ENCODE measurements at regions not wholly inside any gene's neighbourhood (a gene's known extent, or its start where the extent isn't known, plus 50 kb on each side); places are given as distances from the start of the nearest gene placed in this dataset.

DNA sequence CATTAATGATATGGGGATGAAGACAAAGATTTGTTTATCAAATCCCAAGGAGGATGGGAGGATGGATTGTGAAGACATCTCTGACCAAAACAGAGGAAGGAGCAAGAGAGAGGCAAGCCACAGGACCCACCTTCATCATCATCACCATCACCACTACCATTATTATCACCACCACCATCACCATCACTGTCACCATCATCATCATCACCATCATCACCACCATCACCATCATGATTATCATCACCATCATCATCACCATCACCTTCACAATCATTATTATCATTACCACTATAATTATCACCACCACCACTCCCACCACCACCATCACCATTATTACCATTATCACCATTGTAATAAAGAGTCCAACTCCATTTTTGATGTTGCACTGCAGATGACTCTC lies 482.5 kb downstream of the PTPRU start:
- H3K27me3 Mint-ChIP-seq: peaks cover 10% of the 10 kb centered on the region
- peaks cover 4% of the 10 kb centered on the region for H3K36me3 Mint-ChIP-seq
- H3K4me1 Mint-ChIP-seq: no peaks in the 10 kb centered on the region
- no peak overlapping the region for H3K27ac Mint-ChIP-seq
- ATAC-seq (ENCODE audit: low read depth) (no peak), DNase-seq (ENCODE audit: low spot score in 2 of 2) (no peak)
- peaks cover 18% of the 10 kb centered on the region for H3K9me3 Mint-ChIP-seq
- H3K4me3 Mint-ChIP-seq: no peak overlapping the region

DNA sequence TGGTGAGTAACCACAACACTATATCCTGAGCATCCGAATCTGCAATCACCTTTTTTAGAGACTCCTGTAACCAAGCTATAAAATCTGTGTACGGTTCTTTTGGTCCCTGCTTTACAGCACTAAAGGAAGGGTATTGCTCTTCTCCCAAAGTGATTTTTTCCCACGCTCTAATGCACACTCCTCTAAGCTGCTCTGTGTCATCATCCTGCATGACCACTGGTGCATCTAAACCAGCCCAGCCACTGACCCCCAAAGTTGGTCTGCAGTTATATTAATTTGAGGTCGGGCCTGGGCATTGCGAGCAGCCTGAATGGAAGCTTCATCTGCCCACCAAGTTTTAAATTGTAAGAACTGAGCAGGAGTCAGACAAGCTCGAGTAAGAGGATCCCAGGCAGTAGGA lies 480.0 kb downstream of the PTPRU start:
- Mint-ChIP-seq H3K9me3 (peaks cover 10% of the 10 kb centered on the region), H3K36me3 (peaks cover 2% of the 10 kb centered on the region), H3K4me3 (no peak overlapping the region), H3K4me1 (no peaks in the 10 kb centered on the region), H3K27ac (no peak overlapping the region), H3K27me3 (peaks cover 16% of the 10 kb centered on the region)
- ATAC-seq (ENCODE audit: low read depth): no peak
- DNase-seq (ENCODE audit: low spot score in 2 of 2): no peak

DNA sequence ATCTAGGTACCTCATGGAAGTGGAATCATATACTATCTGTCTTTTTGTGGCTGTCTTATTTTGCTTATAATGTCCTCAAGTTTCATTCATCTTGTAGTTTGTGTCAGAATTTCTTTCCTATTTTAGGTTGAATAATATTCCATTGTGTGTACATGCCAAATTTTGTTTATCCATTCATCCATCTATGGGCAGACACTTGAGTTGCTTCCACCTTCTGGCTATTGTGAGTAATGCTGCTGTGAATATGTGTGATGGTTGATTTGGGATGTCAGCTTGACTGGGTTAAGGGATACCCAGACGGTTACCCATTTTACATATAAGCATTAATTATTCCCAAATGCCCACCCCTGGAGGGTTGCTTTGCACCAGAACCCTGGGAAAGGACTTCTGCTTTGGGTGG lies 477.5 kb downstream of the PTPRU start:
- no peak for DNase-seq (ENCODE audit: low spot score in 2 of 2)
- Mint-ChIP-seq H3K4me1 (no peaks in the 10 kb centered on the region), H3K36me3 (no peaks in the 10 kb centered on the region)

DNA sequence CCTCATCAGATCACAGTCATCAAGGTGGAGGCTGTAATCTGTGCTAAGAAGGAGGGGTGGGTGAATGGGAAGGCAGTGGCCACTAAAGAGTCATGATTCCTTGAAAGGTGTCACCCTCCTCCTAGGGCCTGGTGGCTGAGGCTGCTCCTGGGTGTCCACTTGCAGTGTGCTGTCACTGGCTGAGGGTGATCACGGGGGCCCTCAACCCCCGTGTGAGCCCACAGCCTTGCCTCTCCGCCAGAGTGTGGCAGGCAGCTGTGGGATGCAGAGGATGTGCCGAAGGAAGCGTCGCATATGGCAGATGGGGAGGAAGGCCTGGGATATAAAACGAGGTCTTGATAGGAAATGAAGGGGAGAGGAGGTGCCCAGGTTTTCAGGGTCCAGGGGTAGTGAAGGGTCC lies 476.5 kb downstream of the PTPRU start:
- ATAC-seq (ENCODE audit: low read depth) (no peak), DNase-seq (ENCODE audit: low spot score in 2 of 2) (no peak)
- Mint-ChIP-seq H3K27ac (no peak overlapping the region), H3K4me3 (no peak overlapping the region), H3K36me3 (no peaks in the 10 kb centered on the region), H3K27me3 (peaks cover 17% of the 10 kb centered on the region), H3K9me3 (peaks cover 2% of the 10 kb centered on the region), H3K4me1 (no peaks in the 10 kb centered on the region)

More for the DNA sequence above, 477.5 kb downstream of the PTPRU start:
- Mint-ChIP-seq H3K27ac (no peak overlapping the region), H3K4me3 (no peak overlapping the region), H3K9me3 (peaks cover 4% of the 10 kb centered on the region), H3K27me3 (peaks cover 13% of the 10 kb centered on the region)
- no peak for ATAC-seq (ENCODE audit: low read depth)

DNA sequence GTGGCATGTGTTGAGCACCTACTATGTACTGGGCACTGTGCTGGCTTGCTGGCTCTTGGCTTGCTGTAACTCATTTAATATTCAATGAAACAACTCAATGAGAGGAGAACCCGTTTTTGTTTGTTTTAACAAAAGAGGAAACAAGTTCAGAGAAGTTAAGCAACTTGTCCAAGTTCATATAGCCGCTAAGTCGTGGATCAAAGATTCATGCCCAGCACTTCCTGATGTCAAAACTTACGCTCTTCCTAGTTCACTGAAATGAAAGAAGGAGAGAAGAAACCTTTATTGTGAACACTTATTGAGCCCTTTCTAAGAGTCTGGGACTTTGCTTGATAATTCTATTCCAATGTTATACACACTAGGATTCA lies 475.9 kb downstream of the PTPRU start:
- H3K27me3 Mint-ChIP-seq: peaks cover 18% of the 10 kb centered on the region

DNA sequence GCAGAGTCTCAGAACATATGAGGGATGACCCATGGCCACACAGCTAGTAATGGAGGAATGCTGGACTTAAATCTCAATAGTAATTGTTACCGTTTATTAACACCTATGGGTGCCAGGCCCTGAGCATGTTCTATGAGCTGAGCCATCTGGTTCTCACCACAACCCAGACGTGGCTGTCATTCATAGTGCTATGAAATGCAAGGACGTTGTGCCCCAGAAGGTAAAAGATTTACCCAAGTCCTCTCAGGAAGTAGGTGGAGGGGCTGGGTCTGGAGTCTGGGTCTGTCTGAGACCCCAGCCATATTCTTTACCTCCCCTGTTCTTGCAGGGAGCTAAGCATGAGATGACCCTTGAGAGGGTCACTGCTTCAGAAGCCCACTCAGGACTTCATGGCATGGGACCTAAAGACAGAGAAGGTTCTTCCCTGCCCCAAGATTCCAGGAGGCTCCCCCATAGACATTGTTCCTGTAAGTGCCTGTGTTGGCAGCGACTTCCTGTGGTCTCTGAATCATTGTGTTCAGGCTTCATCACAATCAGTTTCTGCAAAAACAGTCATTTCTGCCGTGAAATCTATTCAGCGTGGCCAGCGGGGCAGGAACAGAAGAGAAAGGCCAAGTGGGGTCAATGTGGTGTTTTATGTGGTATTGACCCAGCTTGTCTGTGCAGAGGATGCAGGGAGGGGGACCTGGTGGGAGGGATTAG lies 475.4 kb downstream of the PTPRU start:
- Mint-ChIP-seq H3K36me3 (no peaks in the 10 kb centered on the region), H3K4me1 (no peaks in the 10 kb centered on the region), H3K27ac (no peak overlapping the region), H3K4me3 (no peak overlapping the region), H3K27me3 (peaks cover 19% of the 10 kb centered on the region), H3K9me3 (no peaks in the 10 kb centered on the region)
- DNase-seq (ENCODE audit: low spot score in 2 of 2): no peak
- ATAC-seq (ENCODE audit: low read depth): no peak

More for the DNA sequence above, 475.9 kb downstream of the PTPRU start:
- Mint-ChIP-seq H3K9me3 (no peaks in the 10 kb centered on the region), H3K36me3 (no peaks in the 10 kb centered on the region), H3K4me1 (no peaks in the 10 kb centered on the region), H3K27ac (no peak overlapping the region), H3K4me3 (no peak overlapping the region)
- ATAC-seq (ENCODE audit: low read depth): no peak
- no peak for DNase-seq (ENCODE audit: low spot score in 2 of 2)

DNA sequence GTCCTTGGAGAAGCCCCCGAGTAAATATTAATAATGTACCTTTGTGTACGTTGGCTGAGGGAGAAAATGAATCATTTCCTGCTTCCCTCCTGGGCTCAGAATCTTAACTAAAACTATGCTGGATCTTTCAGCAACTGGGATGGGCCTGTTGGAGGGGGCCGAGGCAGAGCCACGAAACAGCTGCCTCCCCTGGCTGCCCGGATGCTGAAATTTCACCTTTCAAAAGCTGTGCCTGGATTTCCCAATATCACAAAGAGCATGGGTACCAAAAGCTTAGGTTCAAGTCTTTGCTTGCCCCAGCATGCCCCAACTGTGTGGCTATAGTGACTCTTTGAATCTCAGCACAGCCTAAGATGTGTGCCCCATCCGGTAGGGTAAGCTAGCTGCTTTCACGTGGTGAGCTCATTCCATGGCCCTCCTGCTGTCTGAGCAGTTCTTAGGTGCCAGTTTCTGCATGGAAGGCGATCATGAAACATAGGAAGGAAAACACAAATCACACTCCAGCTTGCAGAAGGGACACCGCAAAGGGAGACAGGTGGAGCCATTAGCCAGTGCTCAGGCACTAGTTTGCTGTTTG lies 473.5 kb downstream of the PTPRU start:
- H3K27me3 Mint-ChIP-seq: peaks cover 22% of the 10 kb centered on the region

DNA sequence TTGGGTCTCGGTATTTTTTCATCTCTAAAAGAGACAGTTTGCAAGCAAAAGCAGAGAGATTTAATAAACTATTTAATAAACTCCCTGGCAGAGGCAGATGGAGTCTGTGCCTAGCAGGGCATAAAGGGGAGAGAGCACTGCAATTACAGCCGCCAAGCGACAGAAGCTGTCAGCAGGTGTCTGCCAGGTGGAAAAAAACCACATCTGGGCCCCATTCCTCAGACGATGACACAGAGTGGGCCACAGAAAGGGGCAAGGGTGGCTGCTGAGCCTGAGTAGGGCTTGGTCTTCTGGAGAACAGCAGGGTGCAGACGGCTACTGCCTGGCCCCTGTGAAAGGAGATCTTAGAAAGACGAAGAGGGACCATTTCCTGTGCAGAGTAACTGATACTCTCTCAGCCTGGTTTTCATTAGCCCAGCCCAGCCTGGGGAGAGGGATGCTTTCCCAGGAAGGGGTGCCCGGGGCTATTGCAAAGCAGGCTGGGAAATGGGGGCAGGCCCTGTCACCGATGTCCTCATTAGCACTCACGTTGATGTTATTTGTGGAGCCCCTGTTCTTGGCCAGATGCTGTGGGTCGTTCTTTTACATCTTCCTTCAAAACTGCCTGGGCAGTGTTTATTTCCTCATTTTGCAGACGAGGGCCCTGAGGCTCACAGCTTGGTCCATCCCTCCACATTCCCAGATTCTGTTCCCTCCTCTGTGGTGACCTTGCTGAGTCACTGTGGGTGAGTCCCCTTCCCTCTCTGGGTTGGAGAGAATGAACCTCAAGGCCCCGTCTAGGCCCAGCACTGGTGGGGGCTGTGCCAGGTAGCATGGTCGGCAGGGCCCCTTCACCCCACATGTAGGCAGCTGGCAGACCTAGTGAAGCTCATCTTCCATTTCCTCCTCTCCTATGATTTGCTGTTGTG lies 472.7 kb downstream of the PTPRU start:
- peaks cover 21% of the 10 kb centered on the region for H3K27me3 Mint-ChIP-seq
- H3K27ac Mint-ChIP-seq: no peak overlapping the region
- no peak overlapping the region for H3K4me3 Mint-ChIP-seq
- H3K4me1 Mint-ChIP-seq: no peaks in the 10 kb centered on the region
- no peak for ATAC-seq (ENCODE audit: low read depth)
- DNase-seq (ENCODE audit: low spot score in 2 of 2): no peak
- H3K36me3 Mint-ChIP-seq: no peaks in the 10 kb centered on the region
- no peaks in the 10 kb centered on the region for H3K9me3 Mint-ChIP-seq

More for the DNA sequence above, 473.5 kb downstream of the PTPRU start:
- Mint-ChIP-seq H3K4me3 (no peak overlapping the region), H3K9me3 (no peaks in the 10 kb centered on the region), H3K4me1 (no peaks in the 10 kb centered on the region), H3K36me3 (no peaks in the 10 kb centered on the region), H3K27ac (no peak overlapping the region)
- ATAC-seq (ENCODE audit: low read depth) (no peak), DNase-seq (ENCODE audit: low spot score in 2 of 2) (no peak)

DNA sequence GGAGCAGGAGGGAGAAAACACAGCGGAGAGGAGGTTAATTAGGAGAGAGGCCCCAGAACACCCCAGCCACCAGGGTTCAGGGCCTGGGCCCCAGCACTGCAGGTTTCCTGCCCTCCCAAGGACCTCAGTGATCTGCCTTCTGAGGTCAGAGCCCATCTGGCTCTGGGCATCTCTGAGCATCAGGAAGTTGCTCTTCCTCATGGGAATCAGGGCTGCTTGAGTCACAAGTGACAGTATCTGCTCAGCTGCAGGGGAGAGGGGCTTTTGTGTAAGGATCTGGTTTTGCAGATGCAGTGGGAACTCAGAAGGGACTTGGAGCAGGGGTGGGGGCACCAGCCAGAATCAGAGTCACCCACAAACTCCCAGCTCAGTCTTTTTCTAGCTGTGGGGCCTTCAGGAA lies 472.1 kb downstream of the PTPRU start:
- Mint-ChIP-seq H3K4me1 (no peaks in the 10 kb centered on the region), H3K27ac (no peak overlapping the region)

DNA sequence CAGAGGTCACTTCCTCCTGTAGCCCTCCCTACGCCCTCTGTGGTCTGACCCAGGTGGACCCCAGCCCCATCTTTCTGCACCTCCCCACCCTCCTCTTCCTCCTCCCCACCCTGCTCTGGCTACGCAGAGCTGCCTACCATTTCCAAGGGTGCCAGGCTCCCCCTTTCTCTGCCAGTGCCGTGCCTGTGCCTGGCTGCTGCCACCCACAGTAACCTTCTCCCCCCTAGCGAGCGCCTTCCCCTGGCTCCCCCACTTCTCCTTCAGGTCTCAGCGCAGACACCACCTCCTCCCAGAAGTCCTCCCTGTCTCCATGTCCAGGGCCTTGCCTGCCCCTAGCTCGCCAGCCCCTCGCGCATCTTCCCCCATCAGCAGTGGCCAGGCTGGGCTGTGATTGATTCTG lies 471.5 kb downstream of the PTPRU start:
- ATAC-seq (ENCODE audit: low read depth) (no peak), DNase-seq (ENCODE audit: low spot score in 2 of 2) (no peak)
- Mint-ChIP-seq H3K4me3 (no peak overlapping the region), H3K27ac (no peak overlapping the region), H3K36me3 (no peaks in the 10 kb centered on the region), H3K4me1 (no peaks in the 10 kb centered on the region), H3K27me3 (peaks cover 20% of the 10 kb centered on the region), H3K9me3 (no peaks in the 10 kb centered on the region)

More for the DNA sequence above, 472.1 kb downstream of the PTPRU start:
- no peaks in the 10 kb centered on the region for H3K9me3 Mint-ChIP-seq
- peaks cover 21% of the 10 kb centered on the region for H3K27me3 Mint-ChIP-seq
- no peaks in the 10 kb centered on the region for H3K36me3 Mint-ChIP-seq
- DNase-seq (ENCODE audit: low spot score in 2 of 2): no peak
- no peak overlapping the region for H3K4me3 Mint-ChIP-seq
- ATAC-seq (ENCODE audit: low read depth): no peak

DNA sequence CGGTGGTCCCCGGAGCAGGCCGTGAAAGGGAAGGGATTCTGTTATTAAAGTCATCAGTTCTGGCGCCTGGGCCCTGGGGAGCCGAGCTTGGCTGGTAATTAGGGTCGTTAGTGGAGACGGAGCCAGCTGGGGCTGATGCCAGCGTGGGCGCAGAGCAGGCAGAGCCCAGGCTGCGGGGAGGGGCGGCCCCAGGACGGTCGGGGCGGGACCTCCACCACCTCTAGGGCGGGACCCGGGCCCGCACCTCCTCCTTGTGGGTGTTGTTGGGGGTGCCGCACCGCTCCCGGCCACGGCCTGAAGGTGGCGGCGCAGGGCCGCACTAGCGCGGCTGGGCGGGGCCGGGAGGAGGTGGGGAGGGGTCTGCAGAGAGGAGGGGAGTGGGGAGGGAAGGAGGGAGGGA lies 470.6 kb downstream of the PTPRU start:
- no peak for DNase-seq (ENCODE audit: low spot score in 2 of 2)

DNA sequence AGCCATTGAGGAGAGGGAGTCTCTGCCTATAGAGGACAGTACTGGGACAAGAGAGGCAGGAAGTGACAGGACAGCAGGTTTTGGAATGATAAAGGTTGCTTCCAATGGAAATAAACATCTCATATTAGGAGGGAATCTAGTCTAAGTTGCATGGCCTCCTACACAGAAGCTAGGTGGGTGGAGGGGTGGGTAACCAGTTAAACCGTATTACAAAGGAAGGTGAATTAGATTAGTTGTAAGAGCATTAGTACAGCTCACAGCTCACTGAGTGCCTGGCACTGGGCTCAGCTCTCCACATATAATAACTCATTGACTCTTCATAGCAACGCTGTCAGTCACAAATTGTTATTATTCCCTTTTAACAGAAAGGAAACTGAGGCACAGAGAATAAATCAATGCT lies 468.1 kb downstream of the PTPRU start:
- ATAC-seq (ENCODE audit: low read depth): no peak
- Mint-ChIP-seq H3K27me3 (peaks cover 13% of the 10 kb centered on the region), H3K27ac (no peak overlapping the region)

More for the DNA sequence above, 470.6 kb downstream of the PTPRU start:
- H3K4me3 Mint-ChIP-seq: no peak overlapping the region
- peak; percentile 26 for ATAC-seq (ENCODE audit: low read depth)
- H3K4me1 Mint-ChIP-seq: no peaks in the 10 kb centered on the region
- H3K9me3 Mint-ChIP-seq: no peaks in the 10 kb centered on the region
- H3K27ac Mint-ChIP-seq: no peak overlapping the region
- H3K36me3 Mint-ChIP-seq: no peaks in the 10 kb centered on the region
- peaks cover 18% of the 10 kb centered on the region for H3K27me3 Mint-ChIP-seq

DNA sequence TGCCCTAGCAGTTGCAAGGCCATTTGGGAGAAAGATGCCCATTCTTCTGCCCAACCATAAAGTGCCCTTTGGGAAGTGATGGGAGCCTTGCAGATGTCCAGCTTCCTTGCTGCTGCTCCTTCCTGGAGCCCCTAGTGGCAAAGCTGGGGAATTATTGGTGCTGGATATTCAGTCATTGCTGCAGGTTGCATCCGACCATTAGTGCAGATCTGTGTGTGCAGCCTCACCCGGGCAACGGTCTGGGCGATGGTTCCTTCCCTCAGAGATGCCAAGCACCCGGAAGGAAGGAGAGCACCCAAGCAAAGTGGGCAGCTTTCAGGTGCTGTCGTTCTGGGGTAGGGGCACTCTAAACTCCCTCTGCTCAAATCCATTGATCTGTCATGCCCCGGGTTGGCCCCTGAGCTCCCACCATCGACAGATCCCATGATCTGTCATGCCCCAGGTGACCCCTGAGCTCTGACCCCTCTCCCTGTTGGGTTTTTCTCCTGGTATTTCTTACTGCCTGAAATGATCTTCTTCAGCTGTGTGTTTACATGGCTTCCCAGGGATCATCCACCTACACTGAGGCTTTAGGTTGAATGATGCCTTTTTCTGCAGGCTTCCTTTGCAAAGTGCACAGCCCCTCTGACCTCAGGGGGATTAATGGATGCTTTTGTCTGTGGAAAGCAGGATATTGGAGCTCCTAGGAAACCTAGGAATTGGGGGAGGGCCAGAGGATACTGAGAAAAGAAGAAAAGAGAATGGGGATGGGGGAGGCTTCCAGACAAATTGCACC lies 467.5 kb downstream of the PTPRU start:
- no peak for DNase-seq (ENCODE audit: low spot score in 2 of 2)
- peaks cover 15% of the 10 kb centered on the region for H3K27me3 Mint-ChIP-seq
- no peak overlapping the region for H3K27ac Mint-ChIP-seq

More for the DNA sequence above, 468.1 kb downstream of the PTPRU start:
- H3K9me3 Mint-ChIP-seq: no peaks in the 10 kb centered on the region
- no peak overlapping the region for H3K4me3 Mint-ChIP-seq
- no peaks in the 10 kb centered on the region for H3K4me1 Mint-ChIP-seq
- DNase-seq (ENCODE audit: low spot score in 2 of 2): no peak
- no peaks in the 10 kb centered on the region for H3K36me3 Mint-ChIP-seq

DNA sequence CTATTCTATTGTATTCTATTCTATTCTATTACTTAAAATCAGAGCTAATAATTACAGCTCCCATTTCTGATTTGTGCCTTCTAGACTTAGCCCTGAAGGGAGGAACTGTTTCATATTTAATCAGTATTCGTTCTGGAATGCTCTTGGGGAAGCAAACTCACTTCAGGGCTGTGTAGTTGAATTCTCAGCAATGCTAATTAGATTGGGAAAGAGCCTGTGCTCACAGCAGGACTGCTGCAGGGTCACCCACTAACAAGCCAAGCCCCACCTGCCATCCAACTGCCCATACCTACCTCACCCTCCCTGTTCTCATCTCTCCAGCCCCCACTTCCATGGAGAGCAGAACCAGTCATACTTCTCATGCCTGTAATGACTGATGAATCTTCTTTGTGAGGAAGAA lies 464.2 kb downstream of the PTPRU start:
- ATAC-seq (ENCODE audit: low read depth) (no peak), DNase-seq (ENCODE audit: low spot score in 2 of 2) (no peak)
- H3K36me3 Mint-ChIP-seq: no peaks in the 10 kb centered on the region
- H3K27me3 Mint-ChIP-seq: peaks cover 14% of the 10 kb centered on the region
- no peaks in the 10 kb centered on the region for H3K4me1 Mint-ChIP-seq
- no peaks in the 10 kb centered on the region for H3K9me3 Mint-ChIP-seq
- H3K27ac Mint-ChIP-seq: no peak overlapping the region
- no peak overlapping the region for H3K4me3 Mint-ChIP-seq

More for the DNA sequence above, 467.5 kb downstream of the PTPRU start:
- Mint-ChIP-seq H3K9me3 (no peaks in the 10 kb centered on the region), H3K4me3 (no peak overlapping the region), H3K4me1 (no peaks in the 10 kb centered on the region), H3K36me3 (no peaks in the 10 kb centered on the region)
- no peak for ATAC-seq (ENCODE audit: low read depth)

Measured in memory B cell (primary cell).